GM19324 (cell line): ENCODE measurements at regions not wholly inside any gene's neighbourhood (a gene's known extent, or its start where the extent isn't known, plus 50 kb on each side); places are given as distances from the start of the nearest gene placed in this dataset.
"Not testable (repeated sequence)": the region's sequence is repeated elsewhere in the genome, so short reads cannot be mapped to it uniquely, and the experiment has no call there.

Source experiments
- ATAC-seq: cut with Tn5 transposase; IDR thresholded peaks from one replicate; pipeline ENCODE4 v1.9.1; 2021; ENCODE audit warnings: mild to moderate bottlenecking, moderate library complexity; ENCODE audit not compliant: unreplicated experiment, low FRiP score

DNA sequence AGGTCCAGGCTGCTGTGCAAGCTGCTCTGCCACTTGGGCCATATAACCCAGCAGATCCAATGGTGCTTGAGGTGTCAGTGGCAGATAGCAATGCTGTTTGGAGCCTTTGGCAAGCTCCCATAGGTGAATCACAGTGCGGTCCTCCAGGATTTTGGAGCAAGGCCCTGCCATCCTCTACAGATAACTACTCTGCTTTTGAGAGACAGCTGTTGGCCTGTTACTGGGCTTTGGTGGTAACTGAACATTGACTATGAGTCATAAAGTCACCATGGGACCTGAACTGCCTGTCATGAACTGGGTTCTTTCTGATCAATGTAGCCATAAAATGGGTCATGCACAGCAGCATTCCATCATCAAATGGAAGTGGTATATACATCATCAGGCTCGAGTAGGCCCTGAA, 92.0 kb upstream of the IGLL5 start:
- ATAC-seq: not testable (repeated sequence)

DNA sequence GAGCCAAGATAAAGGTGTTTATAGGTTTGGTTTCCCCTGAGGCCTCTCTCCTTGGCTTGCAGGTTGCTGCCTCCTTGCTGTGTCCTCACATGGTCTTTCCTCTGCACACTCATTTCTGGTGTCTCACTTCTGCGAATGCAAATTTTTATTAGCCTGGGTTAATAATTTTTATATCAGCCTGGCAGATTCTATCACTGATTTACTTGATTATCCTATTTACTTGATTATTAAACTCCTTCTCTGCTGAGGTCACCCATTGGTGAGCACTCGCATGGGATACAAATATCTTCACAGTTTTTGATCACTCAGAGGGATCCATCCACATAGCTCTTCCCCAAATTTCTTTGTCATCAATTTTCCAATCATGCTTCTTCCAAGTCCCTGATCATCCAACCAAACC, 90.9 kb upstream of the IGLL5 start:
- ATAC-seq: no peak

DNA sequence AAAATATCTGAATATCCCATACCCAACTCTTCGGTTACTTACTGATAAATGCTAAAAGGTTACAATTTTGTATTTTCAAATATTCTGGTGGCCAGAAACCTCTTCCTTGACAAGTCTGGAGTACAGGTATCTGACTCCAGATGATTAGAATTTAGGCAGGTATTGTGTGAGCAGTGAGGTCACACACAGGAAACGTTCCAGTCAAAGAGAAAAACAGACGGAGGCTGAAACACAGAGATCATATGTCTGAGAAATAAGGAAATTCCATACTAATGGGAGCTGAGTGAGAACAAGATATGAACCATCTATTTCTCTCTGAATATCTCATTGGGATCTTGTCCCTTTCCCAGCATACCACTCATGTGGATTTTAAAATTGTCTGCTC, 89.4 kb upstream of the IGLL5 start:
- no peak for ATAC-seq

DNA sequence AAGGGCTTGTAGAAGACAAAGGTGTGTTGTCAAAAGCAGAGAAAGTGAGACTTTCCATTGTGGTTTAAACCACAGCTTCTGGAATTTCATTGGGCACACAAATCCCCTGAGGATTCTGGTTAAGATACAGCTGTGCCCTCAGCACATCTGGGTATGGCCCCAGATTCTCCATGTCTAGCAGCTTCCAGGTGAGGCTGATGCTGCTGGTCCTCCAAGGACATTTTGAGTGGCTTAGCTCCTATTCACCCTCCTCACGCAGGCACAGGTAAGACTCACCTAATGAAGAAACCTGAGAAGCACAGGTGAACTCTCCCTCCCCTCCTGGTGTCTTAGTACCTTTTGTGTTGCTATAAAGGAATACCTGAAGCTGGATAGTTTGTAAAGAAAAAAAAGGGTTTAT, 88.9 kb upstream of the IGLL5 start:
- ATAC-seq: no peak

DNA sequence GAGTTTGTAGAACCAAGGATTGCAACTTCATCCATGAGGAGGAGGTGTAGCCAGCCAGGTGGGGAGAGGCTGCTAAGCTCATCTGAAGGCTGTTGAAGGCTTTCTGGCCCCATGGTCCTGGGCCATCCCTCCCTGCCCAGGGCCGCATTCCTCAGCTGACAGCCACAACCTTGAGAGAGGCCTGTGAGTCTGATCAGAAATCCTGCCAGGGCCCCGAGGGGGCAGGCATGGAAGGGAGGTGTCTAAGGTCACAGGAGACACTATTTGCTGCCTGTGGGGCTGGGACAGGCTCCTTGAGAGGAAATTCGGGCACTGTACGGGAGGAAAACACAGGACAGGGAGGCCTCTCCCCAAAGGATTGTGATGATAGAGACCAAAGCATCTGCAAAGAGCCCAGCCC, 88.1 kb upstream of the IGLL5 start:
- ATAC-seq: no peak

DNA sequence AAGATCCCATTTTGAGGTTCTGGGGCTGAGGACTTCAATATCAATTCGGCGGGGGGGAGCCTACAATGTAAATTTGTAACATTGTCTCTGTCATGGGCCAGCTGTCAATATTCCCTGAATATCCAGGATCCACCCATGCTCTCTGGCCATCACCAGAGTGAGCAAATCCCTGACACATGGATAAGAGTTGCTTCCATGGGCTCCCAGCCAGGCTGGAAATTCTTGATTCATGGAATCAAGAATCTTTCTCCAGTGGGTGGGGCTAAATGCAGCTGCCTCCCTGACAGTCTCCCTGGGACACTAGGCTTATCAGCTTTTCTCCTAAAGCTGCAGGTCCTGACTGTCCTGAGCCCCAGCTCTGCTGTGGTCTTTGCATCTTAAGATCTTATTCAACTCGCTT, 86.9 kb upstream of the IGLL5 start:
- no peak for ATAC-seq

DNA sequence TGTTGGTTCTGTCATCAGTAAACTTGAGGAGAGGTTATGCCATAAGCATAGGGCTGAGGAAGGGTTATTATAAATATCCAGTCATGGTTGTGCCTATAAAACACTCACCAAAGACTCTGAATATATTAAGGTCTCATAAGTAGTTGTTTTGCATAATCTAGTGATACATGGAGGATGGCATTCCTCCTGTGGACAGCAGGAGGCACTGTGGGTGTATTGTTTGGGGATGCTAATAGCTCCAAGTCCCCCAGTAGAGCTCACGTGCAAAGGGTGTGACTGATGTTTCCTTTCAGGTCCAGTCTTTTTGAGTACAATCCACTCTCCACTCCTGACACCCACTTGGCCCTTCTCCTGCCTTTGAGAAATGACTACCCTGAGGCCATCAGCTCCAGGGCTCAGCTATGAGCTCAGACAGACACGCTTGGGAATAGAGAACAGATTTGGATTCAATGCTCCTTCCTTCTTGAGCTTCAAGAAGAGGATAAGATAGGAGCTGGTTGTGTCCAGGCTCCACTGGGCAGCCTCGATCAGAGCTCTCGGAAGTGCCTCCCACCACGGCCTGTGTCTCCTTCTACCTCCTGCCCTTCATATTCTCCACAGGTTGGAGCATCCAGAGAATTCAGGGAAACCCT, 85.2 kb upstream of the IGLL5 start:
- no peak for ATAC-seq

DNA sequence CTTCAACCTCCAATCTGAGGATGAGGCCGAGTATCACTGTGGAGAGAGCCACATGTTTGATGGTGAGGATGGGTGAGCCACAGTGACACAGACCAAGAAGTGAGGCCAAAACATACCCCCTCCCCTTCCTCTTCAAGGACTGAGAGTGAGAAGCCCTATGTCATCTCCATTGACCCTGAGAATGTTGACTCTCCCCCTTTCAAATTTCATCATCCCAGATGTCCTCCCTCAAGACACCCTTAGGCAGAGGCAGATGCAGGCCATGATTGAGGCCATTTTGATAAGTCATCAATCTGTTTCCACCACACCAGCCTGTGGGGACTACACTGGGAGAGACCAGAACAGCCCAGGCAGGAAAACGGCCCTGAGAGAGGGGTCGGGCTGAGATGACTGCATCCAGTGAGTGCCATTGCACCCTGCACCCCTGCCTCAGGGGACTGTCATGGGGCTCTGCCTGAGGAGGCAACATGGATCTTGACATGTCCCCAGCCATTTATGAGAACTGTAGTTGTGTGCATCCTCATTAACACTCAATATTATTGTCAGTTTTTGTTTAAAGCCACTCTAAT, 84.2 kb upstream of the IGLL5 start:
- no peak for ATAC-seq

DNA sequence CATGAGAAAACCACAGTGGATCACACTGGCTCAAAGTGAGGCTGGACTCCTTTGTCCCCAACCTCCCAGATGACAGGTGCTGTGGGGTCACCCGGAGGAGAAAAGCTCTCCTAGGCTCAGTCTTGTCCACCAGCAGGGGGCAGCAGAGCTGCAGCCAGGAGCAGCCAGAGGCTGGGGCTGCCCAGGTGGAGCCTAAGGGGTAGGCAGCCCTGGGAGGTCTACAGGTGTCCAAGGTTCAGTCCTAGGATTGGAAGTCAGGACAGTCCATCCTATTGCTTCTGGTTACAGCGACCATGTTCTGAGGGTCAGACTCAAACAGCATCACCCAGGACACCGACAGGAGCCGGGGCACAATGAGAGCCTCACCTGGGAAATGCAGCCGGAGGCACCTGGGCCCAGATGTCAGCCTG, 77.6 kb upstream of the IGLL5 start:
- ATAC-seq: no peak

DNA sequence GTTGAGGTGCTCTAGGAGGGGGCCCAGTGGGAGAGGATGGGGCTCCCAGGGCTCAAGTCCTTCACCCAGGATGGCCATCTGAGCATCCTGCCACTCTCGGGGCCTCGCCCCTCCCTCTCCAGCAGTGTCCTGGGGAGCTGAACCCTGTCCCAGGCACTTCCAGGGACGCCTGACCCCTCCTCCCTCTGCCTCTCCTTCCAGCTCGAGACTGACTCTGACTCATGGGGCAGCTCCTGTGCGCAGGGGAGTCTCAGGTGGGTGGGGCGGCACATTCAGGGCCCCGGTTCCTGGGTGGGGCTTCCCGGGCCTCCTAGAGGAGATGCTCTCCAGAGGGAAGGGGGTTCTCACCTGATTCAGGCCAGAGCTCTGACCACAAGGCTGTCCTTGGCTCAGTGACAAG, 77.1 kb upstream of the IGLL5 start:
- no peak for ATAC-seq

DNA sequence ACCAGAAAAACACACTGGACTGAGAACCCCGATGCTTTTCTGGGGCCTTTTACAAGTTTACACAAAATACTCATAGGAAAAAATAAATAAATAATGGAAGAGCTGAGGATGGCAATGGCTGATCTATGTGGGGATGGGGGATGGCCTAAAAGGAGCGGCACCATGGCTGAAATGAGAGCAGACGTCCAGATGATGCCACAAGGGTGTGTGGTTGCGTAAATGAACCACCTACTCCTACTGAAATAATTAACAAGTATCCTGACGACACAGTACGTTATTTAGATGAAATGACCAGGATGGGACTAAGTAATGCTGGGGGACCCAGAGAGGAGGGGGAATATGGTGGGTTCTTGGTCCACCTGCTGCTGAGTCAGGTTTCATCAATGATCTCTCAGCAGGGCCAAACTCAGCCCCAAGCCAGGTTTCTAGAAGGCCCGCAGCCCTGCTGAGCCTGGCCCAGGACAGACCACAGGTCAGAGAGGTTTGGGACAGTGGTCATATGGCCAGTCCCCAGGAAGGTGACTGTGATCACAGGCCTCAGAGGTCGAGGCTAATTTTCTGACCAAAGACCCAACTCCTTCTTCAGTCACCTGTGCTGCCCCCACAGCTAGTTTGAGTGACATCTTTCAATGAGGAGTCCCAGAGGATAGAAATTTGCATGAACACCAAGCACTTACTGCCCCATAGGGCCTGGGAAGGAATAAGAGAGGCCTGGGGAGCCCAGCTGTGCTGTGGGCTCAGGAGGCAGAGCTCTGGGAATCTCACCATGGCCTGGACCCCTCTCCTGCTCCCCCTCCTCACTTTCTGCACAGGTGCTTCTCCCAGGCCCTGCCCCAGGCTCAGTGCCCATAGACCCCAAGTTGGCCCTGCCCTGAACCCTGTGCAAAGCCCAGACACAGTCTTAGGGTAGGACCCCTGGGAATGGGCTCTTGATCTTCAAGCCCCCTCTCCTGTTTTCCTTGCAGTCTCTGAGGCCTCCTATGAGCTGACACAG, 76.3 kb upstream of the IGLL5 start:
- no peak for ATAC-seq

DNA sequence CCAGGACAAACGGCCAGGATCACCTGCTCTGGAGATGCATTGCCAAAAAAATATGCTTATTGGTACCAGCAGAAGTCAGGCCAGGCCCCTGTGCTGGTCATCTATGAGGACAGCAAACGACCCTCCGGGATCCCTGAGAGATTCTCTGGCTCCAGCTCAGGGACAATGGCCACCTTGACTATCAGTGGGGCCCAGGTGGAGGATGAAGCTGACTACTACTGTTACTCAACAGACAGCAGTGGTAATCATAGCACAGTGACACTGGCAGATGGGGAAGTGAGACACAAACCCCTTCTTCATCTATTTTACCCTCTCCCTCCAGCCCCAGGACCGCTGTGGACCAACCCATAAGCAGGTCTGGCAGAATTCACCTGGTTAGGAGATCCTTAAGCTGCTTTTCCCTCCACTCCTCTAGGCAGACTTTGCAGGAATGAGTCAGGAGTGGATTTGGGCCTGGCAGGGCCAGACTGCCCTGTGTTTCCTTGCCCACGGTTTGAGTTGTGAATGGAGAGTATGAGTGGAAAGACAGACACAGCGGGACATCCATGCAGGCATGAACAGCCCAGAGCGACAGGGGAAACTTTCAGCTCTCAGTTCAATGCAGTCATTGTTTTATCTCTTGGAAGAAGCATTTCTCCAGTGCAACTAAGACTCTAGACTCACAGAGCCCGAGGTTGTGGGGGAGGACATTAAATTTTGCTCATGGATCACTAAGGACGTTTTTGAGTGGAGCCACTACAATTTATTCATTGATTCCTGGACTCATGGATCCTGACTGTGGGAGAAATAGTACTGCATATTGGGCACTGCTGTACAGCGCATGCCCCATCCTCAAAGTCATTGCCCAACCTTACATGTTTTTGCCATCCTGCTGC, 75.3 kb upstream of the IGLL5 start:
- ATAC-seq: no peak

DNA sequence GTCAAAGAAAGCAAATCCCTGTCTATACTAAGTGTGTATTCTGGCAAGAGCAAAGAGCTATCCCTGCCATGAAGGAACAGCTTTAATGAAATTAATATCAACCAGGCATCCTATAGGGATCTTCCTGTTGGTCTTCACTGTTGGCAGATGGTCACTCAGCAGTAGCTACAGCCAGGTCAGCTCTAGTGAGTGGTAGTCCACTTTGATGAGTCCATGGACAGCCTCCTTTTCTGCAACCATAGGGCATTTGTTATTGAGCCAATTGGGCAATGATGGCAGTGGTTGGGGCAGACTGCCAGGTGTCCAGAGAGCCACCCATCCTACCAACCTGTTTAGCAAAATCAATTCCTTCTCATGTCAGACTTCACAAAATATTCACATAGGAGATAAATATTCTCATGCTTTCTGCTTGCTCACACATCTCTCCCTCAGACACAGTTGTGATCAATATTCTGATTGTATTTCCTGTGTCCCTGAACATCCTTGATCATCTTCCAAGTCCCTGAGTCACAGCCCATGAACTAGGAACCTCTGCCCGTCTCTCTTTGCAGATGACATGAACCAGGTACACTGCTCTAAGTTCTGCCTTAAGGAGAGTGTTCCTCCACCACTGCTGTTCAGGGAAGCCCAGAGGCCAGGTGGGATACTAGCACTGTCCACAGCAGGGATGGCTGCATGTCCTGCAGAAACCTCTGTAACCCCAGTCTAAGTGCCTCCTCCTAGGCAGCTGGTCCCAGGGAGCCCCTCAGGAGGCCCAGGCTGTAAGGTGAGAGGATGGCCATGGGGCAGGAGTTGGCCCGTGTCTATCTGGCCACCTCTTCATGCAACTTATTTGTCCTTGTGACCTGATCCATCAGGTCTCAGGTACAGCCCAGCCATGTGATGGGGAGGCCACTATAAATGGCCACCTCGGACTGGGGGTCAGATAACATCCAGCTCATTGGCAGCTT, 74.2 kb upstream of the IGLL5 start:
- ATAC-seq: no peak

DNA sequence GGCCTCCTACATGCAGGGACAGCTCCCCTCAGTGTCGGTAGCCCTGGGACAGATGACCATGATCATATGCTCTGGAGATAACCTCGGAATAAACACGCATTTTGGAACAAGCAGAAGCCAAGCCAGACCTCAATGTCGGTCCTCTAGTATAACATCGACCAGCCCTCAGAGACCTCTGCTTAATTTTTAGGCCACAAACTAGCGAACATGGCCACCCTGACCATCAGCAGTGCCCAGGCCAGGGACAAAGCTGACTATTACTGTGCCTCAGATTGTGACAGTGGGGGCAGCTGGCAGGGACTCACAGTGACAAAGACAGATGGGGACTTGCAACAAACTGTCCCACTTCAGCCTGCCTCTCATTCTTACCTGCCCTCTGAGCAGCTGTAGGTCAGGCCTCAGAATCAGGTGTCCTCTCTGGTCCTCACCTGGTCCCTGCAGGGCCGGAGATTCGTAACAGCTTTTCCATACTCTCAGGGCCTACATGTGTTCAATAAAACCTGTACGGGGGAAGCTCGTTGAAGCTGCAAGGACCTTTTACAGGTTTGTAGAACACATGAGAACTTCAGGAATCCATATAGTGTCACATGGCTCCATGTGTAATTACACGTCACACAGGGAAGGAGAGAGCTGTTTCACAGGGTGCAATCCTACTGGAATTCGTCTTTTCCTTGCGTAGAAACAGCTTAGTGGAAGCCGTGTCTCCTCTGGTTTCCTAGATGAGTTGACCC, 72.8 kb upstream of the IGLL5 start:
- no peak for ATAC-seq

DNA sequence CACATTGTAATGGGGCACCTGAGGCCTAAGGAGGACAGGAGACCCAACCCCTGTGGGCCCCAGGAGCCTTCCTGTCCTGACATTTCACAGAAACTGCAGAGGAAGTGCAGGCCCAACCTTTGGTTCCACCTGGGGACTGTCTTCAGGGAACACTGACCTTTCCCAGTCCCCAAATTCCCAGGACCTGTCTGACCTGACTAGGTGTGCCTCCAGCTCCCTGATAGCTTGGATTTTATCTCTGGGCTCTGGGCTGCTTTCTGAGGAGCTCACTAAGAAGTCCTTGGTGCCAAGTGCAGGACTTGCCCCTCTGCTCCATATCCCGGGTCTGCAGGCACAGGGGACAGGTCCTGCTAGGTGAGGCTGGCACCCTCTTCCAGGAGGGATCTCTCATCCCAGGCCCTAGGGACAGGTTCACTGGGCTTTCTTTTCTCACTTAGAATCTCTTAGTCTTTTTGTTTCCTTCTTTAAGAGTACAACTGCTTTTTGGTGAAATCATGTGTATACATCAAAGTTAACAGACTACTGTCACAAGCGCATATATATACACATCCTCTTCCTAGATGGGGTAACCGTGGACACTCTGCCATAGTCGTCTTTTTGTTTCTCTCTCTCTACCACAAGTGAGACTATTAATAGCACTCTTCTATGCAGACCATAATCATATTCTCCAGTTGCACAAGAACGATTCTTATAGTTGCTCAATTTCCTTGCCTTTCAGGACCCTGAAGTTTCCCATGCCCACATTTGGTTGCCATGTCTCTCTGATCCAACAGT, 72.0 kb upstream of the IGLL5 start:
- no peak for ATAC-seq

DNA sequence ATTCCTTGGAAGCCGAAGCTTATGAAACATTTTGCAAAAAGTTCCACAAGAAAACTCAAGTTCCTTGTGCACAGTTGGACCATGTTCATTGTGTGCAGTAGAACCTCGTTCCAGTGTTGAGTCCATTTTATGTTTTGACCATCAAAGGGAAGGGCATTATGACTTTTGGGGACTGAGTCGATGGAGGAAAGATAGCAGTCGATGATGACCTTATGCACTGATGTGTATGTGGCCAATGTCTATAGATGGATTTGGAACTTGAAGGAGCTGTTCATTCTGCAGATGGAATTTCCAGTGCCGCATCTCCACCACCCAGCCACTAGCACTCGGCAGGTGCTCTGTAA, 71.5 kb upstream of the IGLL5 start:
- no peak for ATAC-seq

DNA sequence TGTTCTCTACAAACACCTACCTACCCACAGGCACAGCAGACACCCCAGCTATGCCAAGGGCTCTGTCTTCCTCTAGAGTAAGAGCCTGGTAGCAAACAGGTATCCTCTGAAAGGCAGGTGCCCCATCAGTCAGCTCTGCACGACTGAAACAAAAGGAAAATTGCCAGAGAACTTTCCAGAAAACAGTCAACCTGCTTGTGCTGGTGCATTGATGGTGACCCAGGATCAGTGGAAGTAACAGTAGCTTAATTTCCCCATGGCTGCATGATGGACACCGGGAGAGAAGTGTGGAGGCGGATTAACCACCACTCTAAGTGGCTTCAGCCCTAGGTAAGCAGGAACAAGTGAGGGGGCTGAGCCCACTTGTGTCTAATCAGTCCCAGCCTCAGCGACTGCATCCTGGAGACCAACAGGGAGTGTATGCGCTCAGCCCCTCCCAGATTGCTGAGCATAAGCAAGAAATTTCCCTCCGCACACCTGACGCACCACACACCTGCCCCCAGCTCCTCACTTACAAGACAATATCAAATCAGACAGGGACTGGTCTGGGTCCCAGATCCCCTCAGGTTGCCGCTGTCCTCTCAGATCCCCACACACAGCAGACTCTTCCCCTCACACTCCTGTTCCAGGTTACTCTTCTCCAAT, 70.7 kb upstream of the IGLL5 start:
- no peak for ATAC-seq
